ENCODE measurements at regions not wholly inside any gene's neighbourhood (a gene's known extent, or its start where the extent isn't known, plus 50 kb on each side); places are given as distances from the start of the nearest gene placed in this dataset.

DNA sequence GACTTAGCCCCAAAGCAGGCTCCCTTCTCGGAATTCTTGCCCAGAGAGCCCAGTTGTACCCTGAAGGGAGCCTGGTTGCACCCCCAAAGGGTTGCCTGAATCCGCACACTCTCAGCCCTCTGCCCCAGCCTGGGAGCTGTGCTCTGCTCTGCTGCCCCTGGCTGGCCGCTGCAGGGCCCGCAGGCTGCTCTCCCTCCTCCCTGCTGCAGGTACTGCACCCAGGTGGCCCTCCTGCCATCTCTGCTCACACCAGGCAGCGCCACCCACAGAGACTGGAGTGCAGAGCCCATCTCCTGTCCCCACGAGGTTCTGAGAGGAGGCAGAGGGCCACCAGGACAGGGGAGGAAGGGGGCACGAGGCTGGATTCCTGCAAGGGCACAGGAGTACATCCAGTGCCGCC lies 134.2 kb upstream of the NSMCE3 start:
- TF ChIP-seq, protein P1, sequence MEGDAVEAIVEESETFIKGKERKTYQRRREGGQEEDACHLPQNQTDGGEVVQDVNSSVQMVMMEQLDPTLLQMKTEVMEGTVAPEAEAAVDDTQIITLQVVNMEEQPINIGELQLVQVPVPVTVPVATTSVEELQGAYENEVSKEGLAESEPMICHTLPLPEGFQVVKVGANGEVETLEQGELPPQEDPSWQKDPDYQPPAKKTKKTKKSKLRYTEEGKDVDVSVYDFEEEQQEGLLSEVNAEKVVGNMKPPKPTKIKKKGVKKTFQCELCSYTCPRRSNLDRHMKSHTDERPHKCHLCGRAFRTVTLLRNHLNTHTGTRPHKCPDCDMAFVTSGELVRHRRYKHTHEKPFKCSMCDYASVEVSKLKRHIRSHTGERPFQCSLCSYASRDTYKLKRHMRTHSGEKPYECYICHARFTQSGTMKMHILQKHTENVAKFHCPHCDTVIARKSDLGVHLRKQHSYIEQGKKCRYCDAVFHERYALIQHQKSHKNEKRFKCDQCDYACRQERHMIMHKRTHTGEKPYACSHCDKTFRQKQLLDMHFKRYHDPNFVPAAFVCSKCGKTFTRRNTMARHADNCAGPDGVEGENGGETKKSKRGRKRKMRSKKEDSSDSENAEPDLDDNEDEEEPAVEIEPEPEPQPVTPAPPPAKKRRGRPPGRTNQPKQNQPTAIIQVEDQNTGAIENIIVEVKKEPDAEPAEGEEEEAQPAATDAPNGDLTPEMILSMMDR (IDR thresholded peaks at IDR 0.05) = no peak
- no peaks in the 10 kb centered on the region for H3K9me3 ChIP-seq
- intact Hi-C loops (cut with DNase I, micrococcal nuclease) = no loop called here
- ATAC-seq = peak; percentile 74
- DNase-seq = no peak
- no peaks in the 10 kb centered on the region for H3K36me3 ChIP-seq (ENCODE audit: low read depth)
- H3K4me1 ChIP-seq (ENCODE audit: low read depth) = no peaks in the 10 kb centered on the region
- no peak overlapping the region for H3K4me3 ChIP-seq

DNA sequence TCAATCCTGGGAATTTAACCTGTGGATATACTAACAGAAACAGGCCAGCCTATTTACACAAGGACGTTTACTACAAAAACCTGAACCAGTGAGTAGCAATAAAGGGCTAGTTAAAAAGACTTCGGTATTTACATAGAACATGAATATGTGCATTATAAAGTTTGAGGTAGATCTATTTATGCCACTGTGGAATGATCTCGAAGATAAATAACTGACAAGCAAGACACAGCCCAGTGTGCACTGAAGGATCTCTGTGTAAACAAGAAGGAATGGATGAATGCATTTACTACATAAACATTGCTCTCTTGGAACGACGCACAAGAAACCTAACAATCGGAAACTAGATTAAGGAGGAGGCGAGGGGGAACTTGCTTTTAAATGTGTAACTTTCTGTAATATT lies 132.0 kb upstream of the NSMCE3 start:
- intact Hi-C loops (cut with DNase I, micrococcal nuclease) = no loop called here
- no peaks in the 10 kb centered on the region for H3K9me3 ChIP-seq
- H3K4me1 ChIP-seq (ENCODE audit: low read depth) = no peaks in the 10 kb centered on the region
- ATAC-seq (peak; percentile 82), DNase-seq (peak in 1 of 3 donors; percentile 16)
- TF ChIP-seq, protein P1 (IDR thresholded peaks at IDR 0.05) = no peak
- H3K4me3 ChIP-seq = no peak overlapping the region
- H3K36me3 ChIP-seq (ENCODE audit: low read depth) = no peaks in the 10 kb centered on the region

- DNase-seq (no peak), ATAC-seq (no peak)
- no peaks in the 10 kb centered on the region for H3K36me3 ChIP-seq (ENCODE audit: low read depth)
- no peaks in the 10 kb centered on the region for H3K4me1 ChIP-seq (ENCODE audit: low read depth)
- intact Hi-C loops (cut with DNase I, micrococcal nuclease) = no loop called here
- no peak overlapping the region for H3K4me3 ChIP-seq
- TF ChIP-seq, protein P1 (IDR thresholded peaks at IDR 0.05) = no peak
- no peaks in the 10 kb centered on the region for H3K9me3 ChIP-seq
These were observed 131.1 kb upstream of the NSMCE3 start for GRCh38 chr15:29400701-29401100.

DNA sequence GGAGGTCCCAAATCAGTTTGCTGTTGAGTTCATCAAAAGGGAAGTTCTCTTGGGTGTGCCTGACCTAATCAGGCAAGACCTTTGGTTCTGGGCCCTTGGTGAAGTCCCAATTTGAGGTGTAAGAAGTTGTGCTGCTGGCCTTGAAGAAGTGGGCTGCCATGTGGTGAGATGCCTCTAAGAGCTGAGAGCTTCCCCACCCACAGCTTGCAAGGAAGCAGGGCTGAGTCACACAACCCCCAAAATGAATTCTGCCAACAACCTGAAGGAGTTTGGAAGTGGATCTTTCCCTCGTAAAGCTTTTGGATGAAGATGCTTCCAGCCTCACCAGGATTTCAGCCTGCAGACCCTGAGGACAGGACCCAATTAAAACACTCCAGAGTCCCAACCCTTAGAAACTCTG lies 129.3 kb upstream of the NSMCE3 start:
- no peak for DNase-seq
- TF ChIP-seq, protein P1 (IDR thresholded peaks at IDR 0.05) = no peak
- Histone ChIP-seq H3K4me1 (ENCODE audit: low read depth) (no peaks in the 10 kb centered on the region), H3K36me3 (ENCODE audit: low read depth) (no peaks in the 10 kb centered on the region), H3K4me3 (no peak overlapping the region), H3K9me3 (no peaks in the 10 kb centered on the region)
- intact Hi-C loops (cut with DNase I, micrococcal nuclease) = no loop called here
- no peak for ATAC-seq

DNA sequence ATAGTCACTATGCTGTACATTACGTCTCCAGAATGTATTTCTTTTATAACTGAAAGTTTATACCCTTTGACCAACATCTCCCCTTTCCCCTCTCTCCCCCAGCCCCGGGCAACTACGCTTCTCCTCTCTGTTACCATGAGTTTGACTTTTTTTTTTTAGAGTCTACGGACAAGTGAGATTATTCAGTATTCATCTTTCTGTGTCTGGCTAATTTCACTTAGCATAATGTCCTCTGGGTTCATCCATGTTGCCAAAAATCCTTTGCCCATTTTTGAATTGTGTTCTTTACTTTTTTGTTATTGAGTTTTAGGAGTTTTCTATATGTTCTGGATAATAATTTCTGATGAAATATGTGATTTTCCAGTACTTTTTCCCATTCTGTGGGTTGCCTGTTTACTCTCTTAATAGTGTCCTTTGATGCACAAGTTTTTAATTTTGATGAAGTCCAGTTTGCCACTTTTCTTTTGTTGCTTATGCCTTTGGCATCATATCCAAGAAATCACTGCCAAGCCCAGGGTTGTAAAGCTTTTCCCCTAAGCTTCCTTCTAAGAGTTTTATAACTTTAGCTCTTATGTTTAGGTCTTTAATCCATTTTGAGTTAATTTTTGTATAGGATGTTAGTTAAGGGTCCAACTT lies 126.7 kb upstream of the NSMCE3 start:
- TF ChIP-seq, protein P1 (IDR thresholded peaks at IDR 0.05) = no peak
- DNase-seq (peak in 1 of 3 donors; percentile 25), ATAC-seq (no peak)
- no peak overlapping the region for H3K4me3 ChIP-seq
- H3K9me3 ChIP-seq = no peaks in the 10 kb centered on the region
- intact Hi-C loops (cut with DNase I, micrococcal nuclease) = no loop called here
- H3K4me1 ChIP-seq (ENCODE audit: low read depth) = no peaks in the 10 kb centered on the region
- H3K36me3 ChIP-seq (ENCODE audit: low read depth) = no peaks in the 10 kb centered on the region

DNA sequence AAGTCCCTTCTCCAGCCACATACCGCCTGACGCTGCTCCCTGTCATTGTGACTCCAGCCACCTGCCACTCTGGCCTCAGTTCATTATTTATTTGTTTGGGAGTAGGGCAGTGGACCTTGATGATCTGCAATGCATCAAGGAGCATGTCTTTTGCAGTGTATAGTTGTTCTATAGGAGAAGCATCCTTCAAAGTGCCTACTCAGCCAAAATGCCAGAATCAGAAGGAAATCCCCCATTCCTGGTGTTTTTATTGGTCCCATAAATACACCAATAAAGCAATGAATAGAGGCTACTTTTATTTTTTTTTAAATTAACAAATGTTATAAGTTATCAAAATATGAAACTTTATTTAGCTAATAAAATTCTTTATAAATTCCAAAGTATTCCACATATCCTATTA lies 123.8 kb upstream of the NSMCE3 start:
- TF ChIP-seq, protein P1 (IDR thresholded peaks at IDR 0.05) = no peak
- Histone ChIP-seq H3K9me3 (no peaks in the 10 kb centered on the region), H3K4me3 (no peak overlapping the region), H3K36me3 (ENCODE audit: low read depth) (no peaks in the 10 kb centered on the region), H3K4me1 (ENCODE audit: low read depth) (no peaks in the 10 kb centered on the region)
- intact Hi-C loops (cut with DNase I, micrococcal nuclease) = no loop called here
- ATAC-seq (no peak), DNase-seq (no peak)
